Endothelial cell of umbilical vein (primary cell): ENCODE measurements at regions not wholly inside any gene's neighbourhood (a gene's known extent, or its start where the extent isn't known, plus 50 kb on each side); places are given as distances from the start of the nearest gene placed in this dataset.
"Not testable (repeated sequence)": the region's sequence is repeated elsewhere in the genome, so short reads cannot be mapped to it uniquely, and the experiment has no call there.

Experiments used
- BruUV-seq: library from RNA; stranded (reverse); fragments of 400-500 nt; replicated peaks from 2 replicates; lab custom pipeline; 2021; lab: Mats Ljungman, UMichigan
- CTCF ChIA-PET: fragments of 300-600, 350-600 bp; sonication (Branson Sonifier 250); formaldehyde crosslinking; loops from one replicate; lab custom pipeline; 2021; ENCODE audit warnings: antibody characterized with exemption, inconsistent platforms; lab: Charles Lee
- POLR2A ChIA-PET: fragments of 300-600, 350-600 bp; sonication (Branson Sonifier 250); formaldehyde crosslinking; loops from one replicate; lab custom pipeline; 2021; ENCODE audit warnings: antibody characterized with exemption, inconsistent platforms; lab: Charles Lee
- DNase-seq: peaks from one replicate; pipeline ENCODE4 v3.0.0-alpha.2; 2011; ENCODE audit warnings: low read depth, low spot score
- FAIRE-seq: peaks from 2 replicates; lab custom pipeline; 2011; peaks lifted over from hg19 to GRCh38; lab: Jason Lieb, UNC
- H2AFZ ChIP-seq: 2 replicates; pipeline ENCODE4 v1.6.0; 2012; ENCODE audit warnings: low read depth, low read length, control low read depth, inconsistent platforms
- H3K27ac ChIP-seq: 2 replicates; pipeline ENCODE4 v1.5.1; 2011; ENCODE audit warnings: low read depth, mild to moderate bottlenecking, control low read depth, low read length, moderate library complexity; ENCODE audit not compliant: insufficient read depth
- H3K27me3 ChIP-seq, 2 experiments: 2 replicates each; pipeline versions ENCODE4 v1.6.0 to v1.6.1; 2011; ENCODE audit warnings: low read length in 2 of 2, mixed read lengths in 1 of 2; ENCODE audit not compliant: control insufficient read depth in 2 of 2, insufficient read depth in 2 of 2
- H3K36me3 ChIP-seq, 2 experiments: 2 replicates in 1 of 2; 3 replicates in 1 of 2; pipeline ENCODE4 v1.5.1; 2011; ENCODE audit warnings: low read length in 2 of 2, mild to moderate bottlenecking in 1 of 2, moderate library complexity in 1 of 2; ENCODE audit not compliant: control insufficient read depth in 2 of 2, insufficient read depth in 2 of 2; ENCODE audit errors: extremely low read depth in 1 of 2
- H3K4me1 ChIP-seq: 3 replicates; pipeline ENCODE4 v1.5.1; 2011; ENCODE audit warnings: mild to moderate bottlenecking, low read length; ENCODE audit not compliant: control insufficient read depth, insufficient read depth; ENCODE audit errors: extremely low read depth
- H3K4me2 ChIP-seq: 2 replicates; pipeline ENCODE4 v1.6.1; 2011; ENCODE audit warnings: low read length, control low read depth, mixed read lengths; ENCODE audit not compliant: insufficient read depth
- H3K4me3 ChIP-seq, 3 experiments: fragments of 200-600 bp in 1 of 3; sonication (generic), shearing (Covaris generic) in 1 of 3; replicated peaks in 1 of 3; 2 replicates each; pipeline ENCODE4 v1.5.1; 2011 to 2016; ENCODE audit warnings: control low read depth in 3 of 3, low read length in 3 of 3, mild to moderate bottlenecking in 2 of 3, inconsistent platforms in 1 of 3, low read depth in 1 of 3, moderate library complexity in 1 of 3; ENCODE audit not compliant: insufficient read depth in 1 of 3
- H3K79me2 ChIP-seq: 2 replicates; pipeline ENCODE4 v1.6.0; 2012; ENCODE audit warnings: low read length, inconsistent platforms; ENCODE audit not compliant: control insufficient read depth, insufficient read depth
- H3K9ac ChIP-seq: replicated peaks from 2 replicates; pipeline ENCODE3; 2011; ENCODE audit warnings: low read length, control low read depth; ENCODE audit not compliant: insufficient read depth; ENCODE audit errors: extremely low read depth
- H3K9me1 ChIP-seq: replicated peaks from 3 replicates; pipeline ENCODE4 v1.6.0; 2011; ENCODE audit warnings: mild to moderate bottlenecking, low read length; ENCODE audit not compliant: control insufficient read depth, insufficient read depth; ENCODE audit errors: extremely low read depth
- H3K9me3 ChIP-seq: replicated peaks from 2 replicates; pipeline ENCODE4 v1.5.1; 2012; ENCODE audit warnings: low read length, inconsistent platforms; ENCODE audit not compliant: control insufficient read depth, insufficient read depth
- H4K20me1 ChIP-seq: replicated peaks from 2 replicates; pipeline ENCODE3; 2011; ENCODE audit warnings: mild to moderate bottlenecking, low read length; ENCODE audit not compliant: control insufficient read depth, insufficient read depth; ENCODE audit errors: extremely low read depth
- CTCF ChIP-seq, 2 donors: IDR thresholded peaks; 1 replicate in 1 of 2; 2 replicates in 1 of 2; pipeline ENCODE4 v1.5.1; 2011; ENCODE audit warnings: low read length in 2 of 2, mild to moderate bottlenecking in 2 of 2, moderate library complexity in 2 of 2, control low read depth in 1 of 2, inconsistent platforms in 1 of 2, low read depth in 1 of 2; ENCODE audit not compliant: insufficient read depth in 1 of 2; ENCODE audit errors: extremely low read depth in 1 of 2
- EZH2 ChIP-seq: IDR thresholded peaks from 2 replicates; pipeline ENCODE4 v1.6.1; 2012; ENCODE audit warnings: borderline replicate concordance, low read depth, mild to moderate bottlenecking, moderate library complexity, low read length, inconsistent platforms; ENCODE audit not compliant: severe bottlenecking
- FOS ChIP-seq: IDR thresholded peaks from 2 replicates; pipeline ENCODE4 v1.6.1; 2011; ENCODE audit warnings: mild to moderate bottlenecking, low read length, moderate library complexity, borderline replicate concordance; ENCODE audit not compliant: insufficient read depth
- MAX ChIP-seq: IDR thresholded peaks from 2 replicates; pipeline ENCODE4 v1.6.1; 2011; ENCODE audit not compliant: insufficient read depth, insufficient read length
- MYC ChIP-seq: IDR thresholded peaks from one replicate; pipeline ENCODE4 v1.6.1; 2011; ENCODE audit warnings: mild to moderate bottlenecking, low read depth, low read length
- dilution Hi-C: fragments of 300-500 bp; cut with MboI; formaldehyde crosslinking; loops from one replicate; pipeline ENCODE4 v1.15.0; 2019; ENCODE audit warnings: low sequenced_read_pairs; ENCODE audit not compliant: extremely low pct_ligation_motif_present
- intact Hi-C: fragments of 100-400 bp; cut with micrococcal nuclease; formaldehyde crosslinking; loops from one replicate; pipeline ENCODE4 v1.10.0; 2022

GRCh38 chr1:218933513-218933912, 240.2 kb upstream of the LYPLAL1 start:
- no TSS peak for BruUV-seq
- no peak for FAIRE-seq
- no peak for DNase-seq
- no peaks in the 10 kb centered on the region for H3K9me3 ChIP-seq
- intact Hi-C loops (loop anchor here (5.0 kb wide), 1 partner anchor 166 kb away; no protein-coding TSS in a partner anchor), dilution Hi-C loops (no loop called here)
- TF ChIP-seq EZH2 (no peak), MYC (no peak), FOS (peak; percentile 27), MAX (no peak), CTCF (IDR thresholded peaks at IDR 0.05; ENCODE audit: extremely low read depth in 1 of 2, insufficient read depth in 1 of 2, low read depth in 1 of 2, low read length in 2 of 2) (no peak)
- H3K27me3 ChIP-seq = no peaks in the 10 kb centered on the region
- no peak overlapping the region for H3K4me2 ChIP-seq
- peaks cover 10% of the 10 kb centered on the region for H3K4me1 ChIP-seq
- H4K20me1 ChIP-seq = no peaks in the 10 kb centered on the region
- CTCF ChIA-PET = no interaction called here
- H3K9me1 ChIP-seq = no peaks in the 10 kb centered on the region
- H3K9ac ChIP-seq = no peak overlapping the region
- no peak overlapping the region for H2AFZ ChIP-seq
- H3K27ac ChIP-seq = no peak overlapping the region
- POLR2A ChIA-PET = no interaction called here
- H3K4me3 ChIP-seq = no peak overlapping the region
- H3K79me2 ChIP-seq = no peaks in the 10 kb centered on the region
- H3K36me3 ChIP-seq = no peaks in the 10 kb centered on the region

GRCh38 chr1:218935408-218935807, 238.3 kb upstream of the LYPLAL1 start:
- H3K9ac ChIP-seq, DNase-seq, H3K4me1 ChIP-seq, H3K27me3 ChIP-seq, H2AFZ ChIP-seq, H3K4me2 ChIP-seq, dilution Hi-C loops, H3K4me3 ChIP-seq, H3K9me3 ChIP-seq, FAIRE-seq, H3K79me2 ChIP-seq, intact Hi-C loops, H3K9me1 ChIP-seq, POLR2A ChIA-PET, BruUV-seq, H3K27ac ChIP-seq, H3K36me3 ChIP-seq, H4K20me1 ChIP-seq: not testable (repeated sequence)
- CTCF ChIA-PET = interaction anchor here (0.9 to 1.9 kb wide), 2 partner anchors 10 to 13 kb away, joined by 6 to 9 read pairs; no protein-coding TSS in a partner anchor
